ENCODE measurements at regions not wholly inside any gene's neighbourhood (a gene's known extent, or its start where the extent isn't known, plus 50 kb on each side); places are given as distances from the start of the nearest gene placed in this dataset.
"Not testable (repeated sequence)": the region's sequence is repeated elsewhere in the genome, so short reads cannot be mapped to it uniquely, and the experiment has no call there.

DNA sequence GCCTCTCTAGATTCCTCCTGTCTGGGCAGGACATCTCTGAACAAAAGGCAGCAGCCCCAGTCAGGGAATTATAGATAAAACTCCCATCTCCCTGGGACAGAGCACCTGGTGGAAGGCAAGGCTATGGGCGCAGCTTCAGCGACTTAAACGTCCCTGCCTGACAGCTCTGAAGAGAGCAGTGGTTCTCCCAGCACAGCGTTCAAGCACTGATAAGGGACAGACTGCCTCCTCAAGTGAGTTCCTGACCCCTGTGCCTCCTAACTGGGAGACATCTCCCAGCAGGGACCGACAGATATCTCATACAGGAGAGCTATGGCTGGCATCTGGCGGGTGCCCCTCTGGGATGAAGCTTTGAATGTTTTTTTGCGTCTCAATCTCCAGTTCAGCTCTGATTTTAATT, 262.2 kb downstream of the PARM1 start:
- in situ Hi-C loops (cut with MboI; ENCODE audit: low pct_unique_long_range_greater_than_20kb, low sequenced_read_pairs, unreplicated experiment): no loop called here
- DNase-seq (ENCODE audit: low spot score): no peak
- TF ChIP-seq, protein P1, sequence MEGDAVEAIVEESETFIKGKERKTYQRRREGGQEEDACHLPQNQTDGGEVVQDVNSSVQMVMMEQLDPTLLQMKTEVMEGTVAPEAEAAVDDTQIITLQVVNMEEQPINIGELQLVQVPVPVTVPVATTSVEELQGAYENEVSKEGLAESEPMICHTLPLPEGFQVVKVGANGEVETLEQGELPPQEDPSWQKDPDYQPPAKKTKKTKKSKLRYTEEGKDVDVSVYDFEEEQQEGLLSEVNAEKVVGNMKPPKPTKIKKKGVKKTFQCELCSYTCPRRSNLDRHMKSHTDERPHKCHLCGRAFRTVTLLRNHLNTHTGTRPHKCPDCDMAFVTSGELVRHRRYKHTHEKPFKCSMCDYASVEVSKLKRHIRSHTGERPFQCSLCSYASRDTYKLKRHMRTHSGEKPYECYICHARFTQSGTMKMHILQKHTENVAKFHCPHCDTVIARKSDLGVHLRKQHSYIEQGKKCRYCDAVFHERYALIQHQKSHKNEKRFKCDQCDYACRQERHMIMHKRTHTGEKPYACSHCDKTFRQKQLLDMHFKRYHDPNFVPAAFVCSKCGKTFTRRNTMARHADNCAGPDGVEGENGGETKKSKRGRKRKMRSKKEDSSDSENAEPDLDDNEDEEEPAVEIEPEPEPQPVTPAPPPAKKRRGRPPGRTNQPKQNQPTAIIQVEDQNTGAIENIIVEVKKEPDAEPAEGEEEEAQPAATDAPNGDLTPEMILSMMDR (IDR thresholded peaks at IDR 0.05; ENCODE audit: extremely low read depth, insufficient read depth, missing control alignments): no peak

DNA sequence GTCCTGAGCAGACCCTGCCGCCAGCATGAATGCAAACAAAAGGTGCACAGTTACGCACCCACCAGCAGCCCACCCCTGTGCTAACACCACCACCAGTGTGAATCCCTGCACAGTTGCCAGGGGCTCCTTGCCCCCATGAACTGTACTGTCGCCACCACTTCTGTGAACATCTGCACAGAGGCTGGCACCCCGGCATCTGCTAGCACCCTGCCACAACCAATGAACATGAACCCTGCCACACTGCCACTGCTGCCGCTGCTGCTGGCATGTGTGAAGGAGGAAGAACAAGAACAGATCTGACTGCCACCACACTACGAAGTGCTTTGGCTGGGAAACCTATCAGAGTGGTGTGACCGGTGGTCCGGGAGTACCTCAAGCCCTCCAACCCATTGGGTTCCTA, 261.3 kb downstream of the PARM1 start:
- in situ Hi-C loops (cut with MboI; ENCODE audit: low pct_unique_long_range_greater_than_20kb, low sequenced_read_pairs, unreplicated experiment): no loop called here
- TF ChIP-seq, protein P1 (IDR thresholded peaks at IDR 0.05; ENCODE audit: extremely low read depth, insufficient read depth, missing control alignments): no peak
- DNase-seq (ENCODE audit: low spot score): no peak

DNA sequence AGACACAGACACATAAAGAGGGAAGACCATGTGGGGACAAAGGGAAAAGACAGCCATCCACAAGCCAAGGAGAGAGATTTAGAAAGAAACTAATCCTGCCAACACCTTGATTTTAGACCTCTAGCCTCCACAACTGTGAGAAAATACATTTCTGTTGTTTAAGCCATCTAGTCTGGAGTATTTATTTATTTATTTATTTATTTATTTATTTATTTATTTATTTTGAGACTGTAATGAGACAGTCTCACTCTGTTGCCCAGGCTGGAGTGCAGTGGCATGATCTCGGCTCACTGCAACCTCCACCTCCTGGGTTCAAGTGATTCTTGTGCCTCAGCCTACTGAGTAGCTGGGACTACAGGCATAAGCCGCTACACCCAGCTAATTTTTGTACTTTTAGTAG, 259.3 kb downstream of the PARM1 start:
- in situ Hi-C loops (cut with MboI; ENCODE audit: low pct_unique_long_range_greater_than_20kb, low sequenced_read_pairs, unreplicated experiment); DNase-seq (ENCODE audit: low spot score): not testable (repeated sequence)

DNA sequence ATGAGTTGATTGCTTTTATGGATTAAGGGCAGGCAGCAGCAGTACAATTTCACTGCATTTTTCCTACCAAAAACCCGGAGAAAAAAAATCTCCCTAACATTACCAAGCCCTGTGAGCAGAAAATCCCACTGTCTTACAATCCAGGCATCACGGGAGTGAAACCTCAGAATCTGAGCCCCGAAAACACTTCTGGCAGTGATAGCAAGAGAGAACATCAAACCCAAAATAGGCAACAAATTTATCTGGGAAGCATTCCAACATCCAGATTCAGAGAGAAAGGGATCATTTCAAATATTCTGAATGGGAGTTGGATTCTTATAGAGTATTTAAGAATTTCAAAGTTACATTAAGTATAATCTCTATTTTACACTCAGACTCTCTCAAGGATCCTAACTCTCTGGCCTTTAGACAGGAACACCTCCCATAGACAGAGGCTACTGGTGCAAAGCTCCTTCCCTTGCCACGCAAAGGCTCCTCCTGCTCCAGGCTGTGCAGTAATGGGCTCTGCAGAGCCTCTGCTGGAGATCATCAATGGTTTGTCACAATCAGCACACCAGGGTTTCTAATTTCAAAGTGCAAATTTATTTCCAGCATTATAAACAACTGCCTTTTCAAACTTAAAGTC, 256.9 kb downstream of the PARM1 start:
- TF ChIP-seq, protein P1 (IDR thresholded peaks at IDR 0.05; ENCODE audit: extremely low read depth, insufficient read depth, missing control alignments): no peak
- no peak for DNase-seq (ENCODE audit: low spot score)
- in situ Hi-C loops (cut with MboI; ENCODE audit: low pct_unique_long_range_greater_than_20kb, low sequenced_read_pairs, unreplicated experiment): no loop called here

DNA sequence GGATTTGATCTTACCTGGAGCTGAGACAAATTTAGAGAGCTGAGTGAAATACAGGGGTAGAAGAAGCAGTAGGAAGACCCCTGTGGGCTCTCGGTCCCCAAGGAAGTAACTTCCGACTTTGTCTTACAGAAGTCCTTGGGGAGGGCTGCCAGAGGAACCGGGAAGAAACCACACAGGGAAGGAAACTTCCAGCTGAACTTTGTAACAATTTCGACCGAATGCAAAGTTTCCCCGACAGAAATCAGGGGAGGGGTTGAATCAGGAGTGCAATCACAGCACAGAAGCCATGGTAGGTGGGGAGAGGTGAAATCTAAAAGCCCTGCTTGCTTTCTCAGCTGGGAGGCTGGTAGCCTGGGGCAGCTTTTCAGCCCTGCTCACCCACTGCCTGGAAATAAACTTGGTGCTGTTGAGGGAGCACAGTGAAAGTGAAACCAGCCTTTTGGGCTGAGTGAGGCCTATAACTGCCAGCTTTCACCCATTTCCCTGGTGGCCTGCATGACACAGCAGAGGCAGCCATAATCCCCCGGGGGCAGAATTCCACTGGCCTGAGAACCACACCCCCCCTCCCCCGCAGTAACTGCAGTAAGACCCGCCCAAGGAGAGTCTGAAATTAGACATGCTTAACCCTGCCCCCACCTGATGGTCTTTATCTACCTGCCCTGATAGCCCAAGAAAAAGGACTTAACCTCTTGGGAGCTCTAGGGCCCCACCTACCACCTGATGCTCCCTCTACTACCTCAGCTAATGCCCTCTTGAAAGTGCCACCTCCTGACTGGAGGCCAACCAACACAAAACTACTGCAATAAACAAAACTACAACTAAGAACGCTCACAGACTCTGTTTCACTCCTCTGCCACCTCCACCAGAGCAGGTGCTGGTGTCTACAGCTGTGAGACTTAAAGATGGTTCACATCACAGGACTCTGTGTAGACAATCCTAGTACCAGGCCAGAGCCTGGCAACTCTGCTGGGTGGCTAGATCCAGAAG, 248.2 kb downstream of the PARM1 start:
- in situ Hi-C loops (cut with MboI; ENCODE audit: low pct_unique_long_range_greater_than_20kb, low sequenced_read_pairs, unreplicated experiment): no loop called here
- TF ChIP-seq, protein P1 (IDR thresholded peaks at IDR 0.05; ENCODE audit: extremely low read depth, insufficient read depth, missing control alignments): no peak

DNA sequence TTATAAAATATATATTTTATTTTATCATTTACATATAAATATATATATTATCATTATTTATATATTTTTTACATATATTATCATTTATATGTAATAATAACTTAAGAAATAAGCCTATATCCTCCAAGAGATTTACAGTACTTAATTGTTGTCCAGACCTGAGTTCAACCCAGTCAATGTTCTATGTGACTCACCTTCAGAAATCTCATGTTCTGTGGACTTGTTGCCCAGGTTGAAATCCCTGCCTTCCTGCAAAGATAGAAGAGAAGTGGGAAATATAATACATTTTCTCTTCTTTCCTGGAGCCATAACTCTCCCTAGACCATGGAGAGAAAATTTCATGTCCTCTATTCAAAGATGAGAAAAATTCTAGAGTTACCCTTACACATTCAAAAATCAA, 247.3 kb downstream of the PARM1 start:
- TF ChIP-seq, protein P1 (IDR thresholded peaks at IDR 0.05; ENCODE audit: extremely low read depth, insufficient read depth, missing control alignments): no peak
- DNase-seq (ENCODE audit: low spot score): no peak
- in situ Hi-C loops (cut with MboI; ENCODE audit: low pct_unique_long_range_greater_than_20kb, low sequenced_read_pairs, unreplicated experiment): no loop called here

More for the DNA sequence above, 248.2 kb downstream of the PARM1 start:
- no peak for DNase-seq (ENCODE audit: low spot score)

DNA sequence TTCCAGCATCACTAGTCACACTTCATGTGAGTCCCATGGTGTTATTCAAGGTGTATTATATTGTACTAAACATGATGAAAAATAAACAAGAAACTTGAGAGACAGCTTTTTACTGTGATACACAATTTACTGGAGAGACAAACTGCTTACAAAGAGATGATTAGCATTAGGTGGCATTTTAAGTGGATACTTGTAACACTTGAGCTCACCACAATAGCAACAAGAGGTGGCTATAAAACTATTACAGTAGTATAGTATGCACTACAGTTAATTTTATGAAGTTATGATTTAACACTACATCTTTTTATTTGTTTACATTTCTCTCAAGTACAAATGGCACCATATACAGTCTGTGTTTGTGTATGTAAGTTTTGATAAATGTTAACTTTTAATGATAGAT, 246.6 kb downstream of the PARM1 start:
- DNase-seq (ENCODE audit: low spot score): no peak
- in situ Hi-C loops (cut with MboI; ENCODE audit: low pct_unique_long_range_greater_than_20kb, low sequenced_read_pairs, unreplicated experiment): no loop called here
- TF ChIP-seq, protein P1 (IDR thresholded peaks at IDR 0.05; ENCODE audit: extremely low read depth, insufficient read depth, missing control alignments): no peak
